ENCODE measurements at regions not wholly inside any gene's neighbourhood (a gene's known extent, or its start where the extent isn't known, plus 50 kb on each side); places are given as distances from the start of the nearest gene placed in this dataset.

GRCh38 chr10:130369645-130370381, 233.6 kb downstream of the GLRX3 start:
- BruUV-seq (replicated peaks) = no TSS peak
- DNase-seq (ENCODE audit: low spot score) = no peak
- CTCF ChIA-PET (ENCODE audit: unreplicated experiment) = interaction anchor here (0.5 kb wide), 1 partner anchor 802 kb away, joined by 3 read pairs; no protein-coding TSS in a partner anchor
- H3K36me3 ChIP-seq (ENCODE audit: insufficient read depth, low read length) = no peaks in the 10 kb centered on the region
- no peaks in the 10 kb centered on the region for H3K4me1 ChIP-seq (ENCODE audit: insufficient read depth, low read length, poor library complexity, severe bottlenecking)
- no peak overlapping the region for H3K4me2 ChIP-seq (ENCODE audit: low read length)
- H3K79me2 ChIP-seq (ENCODE audit: insufficient read depth, low read depth, low read length) = no peaks in the 10 kb centered on the region
- H2AFZ ChIP-seq (ENCODE audit: low read length) = no peak overlapping the region
- POLR2A ChIA-PET = no interaction called here
- no peak overlapping the region for H3K27ac ChIP-seq (ENCODE audit: low read depth, low read length, poor library complexity, severe bottlenecking)
- H4K20me1 ChIP-seq (ENCODE audit: insufficient read depth, low read length) = no peaks in the 10 kb centered on the region
- H3K9me3 ChIP-seq (ENCODE audit: low read length) = no peaks in the 10 kb centered on the region
- intact Hi-C loops (cut with micrococcal nuclease; ENCODE audit: unreplicated experiment) = no loop called here
- H3K4me3 ChIP-seq (ENCODE audit: low read depth, low read length, poor library complexity, severe bottlenecking) = no peak overlapping the region
- no peaks in the 10 kb centered on the region for H3K9me2 ChIP-seq (ENCODE audit: insufficient read depth, low read length)
- no peak for TF ChIP-seq EZH2phosphoT487 (IDR thresholded peaks at IDR 0.05; ENCODE audit: borderline replicate concordance, low read depth, low read length)
- no peak for TF ChIP-seq CTCF (conservative IDR thresholded peaks at IDR 0.05; ENCODE audit: low read length)

GRCh38 chr10:130370721-130371120, 234.5 kb downstream of the GLRX3 start:
- Histone ChIP-seq H2AFZ (ENCODE audit: low read length) (no peak overlapping the region), H3K36me3 (ENCODE audit: insufficient read depth, low read length) (no peaks in the 10 kb centered on the region), H3K27ac (ENCODE audit: low read depth, low read length, poor library complexity, severe bottlenecking) (no peak overlapping the region), H3K4me2 (ENCODE audit: low read length) (no peak overlapping the region), H3K9me3 (ENCODE audit: low read length) (no peaks in the 10 kb centered on the region), H4K20me1 (ENCODE audit: insufficient read depth, low read length) (no peaks in the 10 kb centered on the region), H3K9me2 (ENCODE audit: insufficient read depth, low read length) (no peaks in the 10 kb centered on the region), H3K79me2 (ENCODE audit: insufficient read depth, low read depth, low read length) (no peaks in the 10 kb centered on the region), H3K4me1 (ENCODE audit: insufficient read depth, low read length, poor library complexity, severe bottlenecking) (no peaks in the 10 kb centered on the region), H3K4me3 (ENCODE audit: low read depth, low read length, poor library complexity, severe bottlenecking) (no peak overlapping the region)
- no TSS peak for BruUV-seq (replicated peaks)
- no peak for DNase-seq (ENCODE audit: low spot score)
- ChIA-PET CTCF (ENCODE audit: unreplicated experiment) (interaction anchor here (0.5 kb wide), 1 partner anchor 803 kb away, joined by 3 read pairs; no protein-coding TSS in a partner anchor), POLR2A (no interaction called here)
- intact Hi-C loops (cut with micrococcal nuclease; ENCODE audit: unreplicated experiment) = no loop called here
- no peak for TF ChIP-seq EZH2phosphoT487 (IDR thresholded peaks at IDR 0.05; ENCODE audit: borderline replicate concordance, low read depth, low read length)
- TF ChIP-seq CTCF (conservative IDR thresholded peaks at IDR 0.05; ENCODE audit: low read length) = no peak

- Histone ChIP-seq H3K4me2 (ENCODE audit: low read length) (no peak overlapping the region), H3K9me3 (ENCODE audit: low read length) (no peaks in the 10 kb centered on the region), H3K27ac (ENCODE audit: low read depth, low read length, poor library complexity, severe bottlenecking) (no peak overlapping the region), H3K4me3 (ENCODE audit: low read depth, low read length, poor library complexity, severe bottlenecking) (no peak overlapping the region), H4K20me1 (ENCODE audit: insufficient read depth, low read length) (no peaks in the 10 kb centered on the region), H3K79me2 (ENCODE audit: insufficient read depth, low read depth, low read length) (no peaks in the 10 kb centered on the region), H2AFZ (ENCODE audit: low read length) (no peak overlapping the region), H3K4me1 (ENCODE audit: insufficient read depth, low read length, poor library complexity, severe bottlenecking) (no peaks in the 10 kb centered on the region), H3K36me3 (ENCODE audit: insufficient read depth, low read length) (no peaks in the 10 kb centered on the region), H3K9me2 (ENCODE audit: insufficient read depth, low read length) (no peaks in the 10 kb centered on the region)
- intact Hi-C loops (cut with micrococcal nuclease; ENCODE audit: unreplicated experiment) = no loop called here
- DNase-seq (ENCODE audit: low spot score) = no peak
- ChIA-PET POLR2A (no interaction called here), CTCF (ENCODE audit: unreplicated experiment) (no interaction called here)
- TF ChIP-seq CTCF (conservative IDR thresholded peaks at IDR 0.05; ENCODE audit: low read length) (no peak), EZH2phosphoT487 (IDR thresholded peaks at IDR 0.05; ENCODE audit: borderline replicate concordance, low read depth, low read length) (no peak)
- BruUV-seq (replicated peaks) = no TSS peak
Observed at GRCh38 chr10:130371156-130371555, 235.0 kb downstream of the GLRX3 start.
